ENCODE measurements at regions not wholly inside any gene's neighbourhood (a gene's known extent, or its start where the extent isn't known, plus 50 kb on each side); places are given as distances from the start of the nearest gene placed in this dataset.
"Not testable (repeated sequence)": the region's sequence is repeated elsewhere in the genome, so short reads cannot be mapped to it uniquely, and the experiment has no call there.

- no peak for DNase-seq (ENCODE audit: low read depth in 4 of 4, low spot score in 3 of 4)
These were observed 91.4 kb downstream of the MOBP start for GRCh38 chr3:39558775-39559306.

DNA sequence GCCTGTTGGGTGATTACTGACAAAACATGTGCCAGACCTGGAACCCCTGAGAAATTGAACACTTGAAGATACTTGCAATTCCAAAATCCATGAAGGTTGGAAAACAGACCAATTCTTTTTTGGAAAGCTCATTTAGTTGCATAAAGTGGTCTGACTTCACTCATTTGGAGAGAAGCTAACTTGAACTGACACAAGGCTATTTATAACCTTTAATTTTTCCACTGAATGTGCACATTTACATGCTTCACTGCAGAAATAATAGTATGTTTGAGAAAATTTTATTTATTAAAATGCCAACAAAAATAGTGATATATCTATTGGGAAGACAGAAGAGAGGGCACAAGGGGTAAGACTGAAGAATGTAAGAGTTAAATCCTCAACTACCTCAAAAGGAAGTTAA, 92.1 kb downstream of the MOBP start:
- no peak for DNase-seq (ENCODE audit: low read depth in 4 of 4, low spot score in 3 of 4)

DNA sequence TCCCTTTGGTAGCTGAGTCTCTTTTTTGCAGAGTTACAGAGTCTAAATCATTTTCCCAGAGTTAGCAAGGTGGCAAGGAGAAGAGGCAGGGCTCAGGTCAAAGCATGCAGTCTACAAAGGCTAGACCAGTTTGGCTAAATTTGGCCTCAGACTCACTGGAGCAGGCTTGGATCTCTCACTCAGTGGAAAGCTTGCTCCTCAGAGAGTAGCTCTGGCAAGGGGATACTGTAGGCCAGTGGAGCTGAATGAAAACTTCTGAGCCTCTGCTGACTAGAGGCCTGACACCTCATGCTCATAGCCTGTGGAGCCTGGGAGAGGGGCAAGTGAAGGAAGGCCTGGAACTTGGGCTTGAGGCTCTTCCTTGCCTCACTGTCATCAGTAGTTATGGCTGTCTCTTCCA, 101.0 kb downstream of the MOBP start:
- no peak for DNase-seq (ENCODE audit: low read depth in 4 of 4, low spot score in 3 of 4)

DNA sequence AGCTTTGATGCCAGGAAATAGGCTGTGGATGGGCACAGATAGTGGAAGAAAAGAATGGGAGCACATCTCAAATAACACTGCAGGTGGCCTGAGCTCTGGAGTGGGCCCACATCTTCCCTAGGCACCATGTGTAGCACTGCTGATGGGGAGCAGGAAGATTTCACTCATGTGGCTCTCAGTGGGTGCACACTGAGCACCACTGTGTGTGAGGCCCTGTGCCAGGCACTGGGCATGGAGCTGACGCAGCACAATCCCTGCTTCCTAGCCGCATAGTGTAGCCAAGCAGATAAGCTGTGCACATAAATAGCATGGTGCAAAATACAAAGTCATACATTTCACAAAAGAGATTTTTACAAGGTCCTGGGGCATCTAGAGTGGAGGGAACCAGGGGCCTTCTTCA, 101.6 kb downstream of the MOBP start:
- DNase-seq (ENCODE audit: low read depth in 4 of 4, low spot score in 3 of 4): no peak

GRCh38 chr3:39573392-39573791, 105.9 kb downstream of the MOBP start:
- no peak for DNase-seq (ENCODE audit: low read depth in 4 of 4, low spot score in 3 of 4)

GRCh38 chr3:39577541-39577940, 110.1 kb downstream of the MOBP start:
- no peak for DNase-seq (ENCODE audit: low read depth in 4 of 4, low spot score in 3 of 4)

DNA sequence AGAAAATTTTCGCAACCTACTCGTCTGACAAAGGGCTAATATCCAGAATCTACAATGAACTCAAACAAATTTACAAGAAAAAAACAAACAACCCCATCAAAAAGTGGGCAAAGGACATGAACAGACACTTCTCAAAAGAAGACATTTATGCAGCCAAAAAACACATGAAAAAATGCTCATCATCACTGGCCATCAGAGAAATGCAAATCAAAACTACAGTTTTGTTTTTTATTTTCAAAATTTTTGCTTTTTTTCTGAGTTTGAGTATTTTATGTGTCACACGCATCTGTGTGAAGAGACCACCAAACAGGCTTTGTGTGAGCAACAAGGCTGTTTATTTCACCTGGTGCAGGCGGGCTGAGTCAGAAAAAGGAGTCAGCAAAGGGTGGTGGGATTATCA, 118.7 kb downstream of the MOBP start:
- not testable (repeated sequence) for DNase-seq (ENCODE audit: low read depth in 4 of 4, low spot score in 3 of 4)

DNA sequence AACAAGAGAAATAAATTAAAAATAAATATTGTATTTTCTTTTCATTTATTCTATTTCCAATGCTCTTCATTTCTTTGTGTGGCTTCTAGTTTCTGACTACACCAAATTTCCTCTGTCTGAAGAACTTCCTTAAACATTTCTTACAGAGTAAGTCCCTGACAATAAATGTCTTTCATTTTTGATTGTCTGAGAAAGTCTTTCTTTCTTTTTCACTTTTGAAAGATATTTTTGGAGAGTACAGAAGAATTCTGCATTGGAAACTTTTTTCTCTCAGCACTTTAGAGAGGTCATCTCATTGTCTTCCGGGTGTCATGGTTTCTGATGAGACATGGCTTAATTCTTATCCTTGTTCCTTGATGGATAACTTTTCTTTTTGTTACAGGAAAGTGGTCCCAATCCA, 119.6 kb downstream of the MOBP start:
- DNase-seq (ENCODE audit: low read depth in 4 of 4, low spot score in 3 of 4): no peak

GRCh38 chr3:39590806-39591205, 123.3 kb downstream of the MOBP start:
- no peak for DNase-seq (ENCODE audit: low read depth in 4 of 4, low spot score in 3 of 4)

- no peak for DNase-seq (ENCODE audit: low read depth in 4 of 4, low spot score in 3 of 4)
These were observed 125.0 kb downstream of the MOBP start for GRCh38 chr3:39592311-39593050.

GRCh38 chr3:39593341-39593740, 125.9 kb downstream of the MOBP start:
- DNase-seq (ENCODE audit: low read depth in 4 of 4, low spot score in 3 of 4): no peak

DNA sequence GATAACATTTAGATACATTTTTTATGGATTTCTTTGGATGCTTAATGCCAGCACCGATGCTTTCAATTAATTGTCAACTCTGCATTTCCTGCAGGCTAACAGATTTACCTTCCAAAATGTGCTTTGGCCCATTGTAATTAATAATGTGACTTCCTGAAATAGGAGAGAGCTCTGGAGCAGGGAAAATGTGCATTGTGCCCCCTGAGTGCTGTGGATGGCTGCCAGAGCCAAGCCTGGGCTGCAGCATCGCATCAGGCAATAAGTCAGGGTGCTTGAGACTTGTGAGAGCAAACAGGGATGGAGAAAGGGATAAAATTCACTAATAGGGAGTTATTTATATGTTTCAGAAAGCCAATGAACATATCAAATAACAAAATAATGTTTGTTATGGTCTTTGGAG, 133.8 kb downstream of the MOBP start:
- DNase-seq (ENCODE audit: low read depth in 4 of 4, low spot score in 3 of 4): no peak

- no peak for DNase-seq (ENCODE audit: low read depth in 4 of 4, low spot score in 3 of 4)
These were observed 138.4 kb downstream of the MOBP start for GRCh38 chr3:39605837-39606236.

- no peak for DNase-seq (ENCODE audit: low read depth in 4 of 4, low spot score in 3 of 4)
These were observed 158.7 kb downstream of the MOBP start for GRCh38 chr3:39626198-39626597.

DNA sequence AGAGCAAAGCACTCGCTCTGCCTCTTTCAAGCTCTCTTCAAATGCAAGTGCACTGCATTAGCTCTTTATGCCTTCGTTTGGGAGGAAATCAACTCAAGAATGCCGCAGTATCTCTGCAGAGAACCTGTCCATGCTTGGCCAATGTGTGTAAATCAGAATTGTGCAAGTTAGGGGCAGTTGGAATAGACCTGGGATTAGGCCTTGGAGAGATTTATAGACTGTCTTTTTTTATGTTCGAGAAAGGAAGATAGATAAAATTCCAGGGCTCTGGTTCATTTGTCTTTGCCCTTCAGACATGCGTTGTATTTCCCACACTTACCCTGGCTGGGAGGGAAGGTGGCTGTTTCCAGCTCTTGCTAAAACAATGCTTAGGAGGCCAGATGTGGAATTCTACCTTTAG, 163.7 kb downstream of the MOBP start:
- no peak for DNase-seq (ENCODE audit: low read depth in 4 of 4, low spot score in 3 of 4)

GRCh38 chr3:39637807-39638206, 170.3 kb downstream of the MOBP start:
- no peak for DNase-seq (ENCODE audit: low read depth in 4 of 4, low spot score in 3 of 4)

GRCh38 chr3:39638301-39638700, 170.8 kb downstream of the MOBP start:
- no peak for DNase-seq (ENCODE audit: low read depth in 4 of 4, low spot score in 3 of 4)

- DNase-seq (ENCODE audit: low read depth in 4 of 4, low spot score in 3 of 4): no peak
These were observed 169.8 kb upstream of the MYRIP start for GRCh38 chr3:39639344-39640236.

DNA sequence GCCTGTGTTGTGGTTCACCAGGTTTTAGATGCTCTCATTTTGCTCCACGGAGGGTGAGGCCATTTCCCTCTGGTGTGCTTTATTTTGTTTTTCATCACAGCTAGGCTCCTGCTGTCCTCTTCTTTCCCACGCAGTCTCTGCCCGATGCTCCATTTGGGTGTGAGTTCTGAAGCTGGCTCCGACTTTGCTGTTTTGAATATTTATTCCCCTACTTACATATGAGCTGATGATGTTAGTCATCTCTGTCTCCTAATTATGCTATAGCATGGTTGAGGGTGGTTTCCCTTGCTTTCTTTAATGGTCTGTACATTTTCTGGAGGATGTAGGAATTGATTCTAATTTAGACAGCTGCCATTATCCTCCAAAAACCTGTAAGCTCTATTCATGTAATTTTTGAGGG, 168.1 kb upstream of the MYRIP start:
- DNase-seq (ENCODE audit: low read depth in 4 of 4, low spot score in 3 of 4): no peak

DNA sequence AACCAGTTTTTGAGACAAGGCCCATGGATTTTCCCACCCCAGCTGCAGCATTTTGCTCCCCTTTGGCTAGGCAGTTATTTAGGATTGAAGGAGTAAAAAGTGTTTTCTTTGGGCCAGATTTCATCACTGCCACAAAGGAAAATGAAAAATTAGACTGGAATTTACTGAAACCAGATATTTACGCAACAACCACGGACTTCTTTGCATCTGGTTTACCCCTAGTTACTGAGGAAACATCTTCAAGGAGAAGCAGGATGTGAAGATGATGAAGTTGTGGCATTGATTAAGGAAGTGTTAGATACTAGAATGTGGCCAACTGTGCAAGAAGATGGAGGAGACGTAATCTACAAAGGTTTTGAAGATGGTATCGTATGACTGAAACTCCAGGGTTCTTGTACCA, 165.2 kb upstream of the MYRIP start:
- DNase-seq (ENCODE audit: low read depth in 4 of 4, low spot score in 3 of 4): no peak

DNA sequence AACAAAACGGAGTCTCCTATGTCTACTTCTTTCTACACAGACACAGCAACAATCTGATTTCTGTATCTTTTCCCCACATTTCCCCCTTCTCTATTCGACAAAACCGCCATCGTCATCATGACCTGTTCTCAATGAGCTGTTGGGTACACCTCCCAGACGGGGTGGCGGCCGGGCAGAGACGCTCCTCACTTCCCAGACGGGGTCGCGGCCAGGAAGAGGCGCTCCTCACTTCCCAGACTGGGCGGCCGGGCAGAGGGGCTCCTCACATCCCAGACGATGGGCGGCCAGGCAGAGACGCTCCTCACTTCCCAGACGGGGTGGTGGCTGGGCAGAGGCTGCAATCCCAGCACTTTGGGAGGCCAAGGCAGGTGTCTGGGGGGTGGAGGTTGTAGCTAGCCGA, 158.2 kb upstream of the MYRIP start:
- not testable (repeated sequence) for DNase-seq (ENCODE audit: low read depth in 4 of 4, low spot score in 3 of 4)

Measured in right renal pelvis (tissue), 4 donors.